ENCODE measurements at regions not wholly inside any gene's neighbourhood (a gene's known extent, or its start where the extent isn't known, plus 50 kb on each side); places are given as distances from the start of the nearest gene placed in this dataset.
"Not testable (repeated sequence)": the region's sequence is repeated elsewhere in the genome, so short reads cannot be mapped to it uniquely, and the experiment has no call there.

- H3K27me3 ChIP-seq (replicated peaks in 2 of 5; ENCODE audit: control insufficient read depth in 4 of 5, insufficient read depth in 5 of 5, low read length in 4 of 5); H3K9me3 ChIP-seq (ENCODE audit: control extremely low read depth in 1 of 5, control insufficient read depth in 4 of 5, insufficient read depth in 2 of 5, low read depth in 1 of 5, low read length in 4 of 5); DNase-seq; H3K27ac ChIP-seq (ENCODE audit: insufficient read depth in 1 of 2, low read depth in 1 of 2, low read length in 2 of 2, poor library complexity in 1 of 2, severe bottlenecking in 2 of 2); POLR2A ChIA-PET; H3K4me3 ChIP-seq (ENCODE audit: control insufficient read depth in 1 of 7, extremely low read depth in 1 of 7, insufficient read depth in 4 of 7, low read depth in 2 of 7, low read length in 6 of 7); H3K36me3 ChIP-seq (ENCODE audit: control insufficient read depth in 4 of 4, insufficient read depth in 4 of 4, low read length in 3 of 4); CTCF ChIA-PET; H3K4me1 ChIP-seq (ENCODE audit: control extremely low read depth in 1 of 4, control insufficient read depth in 4 of 4, insufficient read depth in 4 of 4, low read length in 3 of 4): not testable (repeated sequence)
- WGBS (ENCODE audit: insufficient coverage): no CpG with 5 or more reads among the region's 36 CpGs
Measured at GRCh38 chr15:21174761-21175160, 265.5 kb downstream of the POTEB3 start.

DNA sequence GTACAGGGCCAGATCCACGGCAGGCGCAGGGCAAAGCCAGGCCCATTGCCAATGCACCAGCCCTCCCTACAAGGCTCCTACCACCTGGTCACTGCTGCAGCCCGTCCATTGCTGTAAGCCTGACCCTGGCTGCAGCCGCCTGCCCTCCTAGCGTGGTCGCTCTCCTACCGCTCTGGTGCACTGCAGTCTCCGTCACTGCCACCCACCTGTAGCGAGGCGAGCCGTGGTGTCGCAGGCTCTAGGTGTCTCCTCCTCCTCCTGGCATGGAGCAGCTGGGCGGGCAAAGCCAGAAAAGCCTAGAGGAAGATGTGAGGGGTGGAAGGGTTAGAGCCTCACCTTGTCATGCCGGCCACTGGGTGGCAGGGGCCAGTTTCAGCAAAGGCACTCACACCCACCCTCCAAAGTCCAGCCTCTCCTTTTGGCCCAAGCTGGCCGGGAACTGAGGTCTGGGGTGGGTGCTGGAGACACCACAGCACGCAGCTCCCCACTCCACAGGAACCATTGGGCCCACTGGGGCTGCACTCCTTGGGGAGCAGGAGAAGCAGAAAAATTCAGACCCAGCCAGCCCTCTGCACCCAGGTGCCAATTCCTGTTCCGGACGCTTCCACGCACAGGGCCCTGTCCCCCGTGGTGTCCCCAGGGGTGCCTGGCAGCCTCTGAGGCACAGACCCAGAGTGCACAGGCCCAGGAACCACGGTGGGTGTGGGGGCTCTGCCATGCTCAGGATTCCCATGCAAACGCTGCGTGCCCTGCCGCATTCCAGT is 285.3 kb upstream of the POTEB2 start:
- H3K4me1 ChIP-seq (ENCODE audit: control extremely low read depth in 1 of 4, control insufficient read depth in 4 of 4, insufficient read depth in 4 of 4, low read length in 3 of 4); H3K9me3 ChIP-seq (ENCODE audit: control extremely low read depth in 1 of 5, control insufficient read depth in 4 of 5, insufficient read depth in 2 of 5, low read depth in 1 of 5, low read length in 4 of 5); H3K27me3 ChIP-seq (replicated peaks in 2 of 5; ENCODE audit: control insufficient read depth in 4 of 5, insufficient read depth in 5 of 5, low read length in 4 of 5); H3K4me3 ChIP-seq (ENCODE audit: control insufficient read depth in 1 of 7, extremely low read depth in 1 of 7, insufficient read depth in 4 of 7, low read depth in 2 of 7, low read length in 6 of 7); H3K36me3 ChIP-seq (ENCODE audit: control insufficient read depth in 4 of 4, insufficient read depth in 4 of 4, low read length in 3 of 4); H3K27ac ChIP-seq (ENCODE audit: insufficient read depth in 1 of 2, low read depth in 1 of 2, low read length in 2 of 2, poor library complexity in 1 of 2, severe bottlenecking in 2 of 2); CTCF ChIA-PET; POLR2A ChIA-PET; DNase-seq: not testable (repeated sequence)
- WGBS (ENCODE audit: insufficient coverage): no CpG with 5 or more reads among the region's 24 CpGs

- CTCF ChIA-PET; DNase-seq; H3K27ac ChIP-seq (ENCODE audit: insufficient read depth in 1 of 2, low read depth in 1 of 2, low read length in 2 of 2, poor library complexity in 1 of 2, severe bottlenecking in 2 of 2); H3K36me3 ChIP-seq (ENCODE audit: control insufficient read depth in 4 of 4, insufficient read depth in 4 of 4, low read length in 3 of 4); H3K4me3 ChIP-seq (ENCODE audit: control insufficient read depth in 1 of 7, extremely low read depth in 1 of 7, insufficient read depth in 4 of 7, low read depth in 2 of 7, low read length in 6 of 7); H3K9me3 ChIP-seq (ENCODE audit: control extremely low read depth in 1 of 5, control insufficient read depth in 4 of 5, insufficient read depth in 2 of 5, low read depth in 1 of 5, low read length in 4 of 5); H3K4me1 ChIP-seq (ENCODE audit: control extremely low read depth in 1 of 4, control insufficient read depth in 4 of 4, insufficient read depth in 4 of 4, low read length in 3 of 4); POLR2A ChIA-PET; H3K27me3 ChIP-seq (replicated peaks in 2 of 5; ENCODE audit: control insufficient read depth in 4 of 5, insufficient read depth in 5 of 5, low read length in 4 of 5): not testable (repeated sequence)
- no CpG with 5 or more reads among the region's 5 CpGs for WGBS (ENCODE audit: insufficient coverage)
Measured at GRCh38 chr15:21148136-21148535, 282.0 kb upstream of the POTEB2 start.

- H3K27ac ChIP-seq (ENCODE audit: insufficient read depth in 1 of 2, low read depth in 1 of 2, low read length in 2 of 2, poor library complexity in 1 of 2, severe bottlenecking in 2 of 2); CTCF ChIA-PET; H3K4me1 ChIP-seq (ENCODE audit: control extremely low read depth in 1 of 4, control insufficient read depth in 4 of 4, insufficient read depth in 4 of 4, low read length in 3 of 4); H3K4me3 ChIP-seq (ENCODE audit: control insufficient read depth in 1 of 7, extremely low read depth in 1 of 7, insufficient read depth in 4 of 7, low read depth in 2 of 7, low read length in 6 of 7); H3K36me3 ChIP-seq (ENCODE audit: control insufficient read depth in 4 of 4, insufficient read depth in 4 of 4, low read length in 3 of 4); H3K27me3 ChIP-seq (replicated peaks in 2 of 5; ENCODE audit: control insufficient read depth in 4 of 5, insufficient read depth in 5 of 5, low read length in 4 of 5); H3K9me3 ChIP-seq (ENCODE audit: control extremely low read depth in 1 of 5, control insufficient read depth in 4 of 5, insufficient read depth in 2 of 5, low read depth in 1 of 5, low read length in 4 of 5); POLR2A ChIA-PET; DNase-seq: not testable (repeated sequence)
- no CpG with 5 or more reads among the region's 7 CpGs for WGBS (ENCODE audit: insufficient coverage)
Measured at GRCh38 chr15:21133893-21134292, 267.8 kb upstream of the POTEB2 start.

GRCh38 chr15:21112271-21113053 is 246.3 kb upstream of the POTEB2 start:
- DNase-seq; H3K27ac ChIP-seq (ENCODE audit: insufficient read depth in 1 of 2, low read depth in 1 of 2, low read length in 2 of 2, poor library complexity in 1 of 2, severe bottlenecking in 2 of 2); H3K27me3 ChIP-seq (replicated peaks in 2 of 5; ENCODE audit: control insufficient read depth in 4 of 5, insufficient read depth in 5 of 5, low read length in 4 of 5); H3K4me1 ChIP-seq (ENCODE audit: control extremely low read depth in 1 of 4, control insufficient read depth in 4 of 4, insufficient read depth in 4 of 4, low read length in 3 of 4); H3K36me3 ChIP-seq (ENCODE audit: control insufficient read depth in 4 of 4, insufficient read depth in 4 of 4, low read length in 3 of 4); CTCF ChIA-PET; POLR2A ChIA-PET; H3K4me3 ChIP-seq (ENCODE audit: control insufficient read depth in 1 of 7, extremely low read depth in 1 of 7, insufficient read depth in 4 of 7, low read depth in 2 of 7, low read length in 6 of 7); H3K9me3 ChIP-seq (ENCODE audit: control extremely low read depth in 1 of 5, control insufficient read depth in 4 of 5, insufficient read depth in 2 of 5, low read depth in 1 of 5, low read length in 4 of 5): not testable (repeated sequence)
- 0% methylated on average over 1 of the region's 4 CpGs for WGBS (ENCODE audit: insufficient coverage)

GRCh38 chr15:21111861-21112260 is 245.7 kb upstream of the POTEB2 start:
- DNase-seq; H3K9me3 ChIP-seq (ENCODE audit: control extremely low read depth in 1 of 5, control insufficient read depth in 4 of 5, insufficient read depth in 2 of 5, low read depth in 1 of 5, low read length in 4 of 5); H3K4me1 ChIP-seq (ENCODE audit: control extremely low read depth in 1 of 4, control insufficient read depth in 4 of 4, insufficient read depth in 4 of 4, low read length in 3 of 4); CTCF ChIA-PET; H3K27me3 ChIP-seq (replicated peaks in 2 of 5; ENCODE audit: control insufficient read depth in 4 of 5, insufficient read depth in 5 of 5, low read length in 4 of 5); POLR2A ChIA-PET; H3K4me3 ChIP-seq (ENCODE audit: control insufficient read depth in 1 of 7, extremely low read depth in 1 of 7, insufficient read depth in 4 of 7, low read depth in 2 of 7, low read length in 6 of 7); H3K36me3 ChIP-seq (ENCODE audit: control insufficient read depth in 4 of 4, insufficient read depth in 4 of 4, low read length in 3 of 4); H3K27ac ChIP-seq (ENCODE audit: insufficient read depth in 1 of 2, low read depth in 1 of 2, low read length in 2 of 2, poor library complexity in 1 of 2, severe bottlenecking in 2 of 2): not testable (repeated sequence)
- WGBS (ENCODE audit: insufficient coverage): 86% methylated on average over 1 of the region's 2 CpGs

DNA sequence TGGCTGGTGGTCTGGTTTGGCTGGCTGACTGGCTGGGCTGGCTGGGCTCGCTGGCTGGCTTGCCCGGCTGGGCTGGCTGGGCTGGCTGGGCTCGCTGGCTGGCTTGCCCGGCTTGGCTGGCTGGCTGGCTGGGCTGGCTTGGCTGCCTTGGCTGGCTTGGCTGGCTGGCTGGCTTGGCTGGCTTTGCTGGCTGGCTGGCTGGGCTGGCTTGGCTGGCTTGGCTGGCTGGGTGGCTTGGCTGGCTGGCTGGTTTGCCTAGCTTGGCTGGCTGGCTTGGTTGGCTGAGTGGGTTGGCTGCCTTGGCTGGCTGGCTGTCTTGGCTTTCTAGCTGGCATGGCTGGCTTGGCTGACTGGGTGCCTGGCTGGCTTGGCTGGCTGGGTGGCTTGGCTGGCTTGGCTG is 245.1 kb upstream of the POTEB2 start:
- H3K4me3 ChIP-seq (ENCODE audit: control insufficient read depth in 1 of 7, extremely low read depth in 1 of 7, insufficient read depth in 4 of 7, low read depth in 2 of 7, low read length in 6 of 7); POLR2A ChIA-PET; CTCF ChIA-PET; H3K36me3 ChIP-seq (ENCODE audit: control insufficient read depth in 4 of 4, insufficient read depth in 4 of 4, low read length in 3 of 4); H3K9me3 ChIP-seq (ENCODE audit: control extremely low read depth in 1 of 5, control insufficient read depth in 4 of 5, insufficient read depth in 2 of 5, low read depth in 1 of 5, low read length in 4 of 5); DNase-seq; H3K27me3 ChIP-seq (replicated peaks in 2 of 5; ENCODE audit: control insufficient read depth in 4 of 5, insufficient read depth in 5 of 5, low read length in 4 of 5); H3K27ac ChIP-seq (ENCODE audit: insufficient read depth in 1 of 2, low read depth in 1 of 2, low read length in 2 of 2, poor library complexity in 1 of 2, severe bottlenecking in 2 of 2); H3K4me1 ChIP-seq (ENCODE audit: control extremely low read depth in 1 of 4, control insufficient read depth in 4 of 4, insufficient read depth in 4 of 4, low read length in 3 of 4): not testable (repeated sequence)
- no CpG with 5 or more reads among the region's 4 CpGs for WGBS (ENCODE audit: insufficient coverage)
